Esophagus muscularis mucosa (tissue), 4 donors: ENCODE measurements at regions not wholly inside any gene's neighbourhood (a gene's known extent, or its start where the extent isn't known, plus 50 kb on each side); places are given as distances from the start of the nearest gene placed in this dataset.

Source experiments
- DNase-seq: peaks from one replicate; pipeline ENCODE4 v3.0.0-alpha.2; 2017; ENCODE audit errors: extremely low spot score
- H3K27ac ChIP-seq, 4 donors: fragments of 200-600 bp; sonication (generic); replicated peaks in 1 of 4; 1 replicate in 3 of 4; 2 replicates in 1 of 4; pipeline ENCODE4 v1.5.1; 2016 to 2019; ENCODE audit warnings: mild to moderate bottlenecking in 1 of 4
- H3K27me3 ChIP-seq, 4 donors: fragments of 200-600 bp; sonication (generic); one replicate each; pipeline versions ENCODE4 v1.5.1 to v1.6.0; 2016 to 2019
- H3K36me3 ChIP-seq, 4 donors: fragments of 200-600 bp; sonication (generic); one replicate each; pipeline ENCODE4 v1.5.1; 2016 to 2019
- H3K4me1 ChIP-seq, 4 donors: fragments of 200-600 bp; sonication (generic); one replicate each; pipeline ENCODE4 v1.5.1; 2016 to 2019
- H3K4me3 ChIP-seq, 4 donors: fragments of 200-600 bp; sonication (generic); 1 replicate in 2 of 4; 2 replicates in 2 of 4; pipeline ENCODE4 v1.5.1; 2016 to 2019; ENCODE audit warnings: mild to moderate bottlenecking in 4 of 4, moderate library complexity in 1 of 4
- H3K9me3 ChIP-seq, 4 donors: fragments of 200-600 bp; sonication (generic); 1 replicate in 3 of 4; 2 replicates in 1 of 4; pipeline ENCODE4 v1.5.1; 2016 to 2019
- EP300 ChIP-seq: sonication (generic); formaldehyde crosslinking; IDR thresholded peaks from one replicate; pipeline ENCODE4 v1.6.1; 2017; ENCODE audit warnings: antibody characterized with exemption
- POLR2A ChIP-seq: fragments of 450-650 bp; IDR thresholded peaks from one replicate; pipeline ENCODE4 v1.6.1; 2017; ENCODE audit warnings: antibody characterized with exemption, moderate library complexity, mild to moderate bottlenecking, low read depth
- POLR2AphosphoS5 ChIP-seq, 2 donors: sonication (generic); formaldehyde crosslinking; IDR thresholded peaks; one replicate each; pipeline ENCODE4 v1.6.1; 2017; ENCODE audit warnings: antibody characterized with exemption in 2 of 2
- WGBS: methylation state at CpG from one replicate; pipeline ENCODE4 v1.1.5; 2018; 5-methylcytosine and 5-hydroxymethylcytosine counted together
- intact Hi-C: fragments of 100-400 bp; cut with DNase I; formaldehyde crosslinking; loops from one replicate; pipeline ENCODE4 v1.15.1; 2023
- TF ChIP-seq, protein P1 (sequence below), 3 experiments: fragments of 200-600 bp in 2 of 3; fragments of 450-650 bp in 1 of 3; sonication (generic) in 2 of 3; IDR thresholded peaks; one replicate each; pipeline ENCODE4 v1.5.1; 2017 to 2019; ENCODE audit warnings: antibody characterized with exemption in 3 of 3, mild to moderate bottlenecking in 2 of 3, moderate library complexity in 1 of 3

DNA sequence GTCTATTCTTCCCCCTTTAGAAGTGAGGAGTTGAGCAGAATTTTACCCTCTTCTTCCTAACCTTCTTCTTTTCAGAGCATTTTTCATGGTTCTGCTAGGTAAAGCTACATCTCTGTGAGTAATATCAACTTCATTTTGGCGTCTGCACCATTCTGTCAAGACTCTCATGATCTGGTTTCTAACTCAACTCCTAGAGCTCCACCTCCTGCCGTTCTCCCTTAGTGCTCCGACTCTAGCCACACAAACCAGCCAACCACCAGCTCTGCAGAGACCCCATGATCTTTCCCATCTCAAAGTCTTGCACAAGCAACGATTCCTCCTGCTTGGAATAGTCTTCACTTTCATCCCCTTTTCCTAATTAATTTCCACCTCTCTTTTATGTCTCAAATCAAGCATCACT, 193.9 kb upstream of the TMC3 start:
- H3K27me3 ChIP-seq: no peaks in the 10 kb centered on the region
- H3K36me3 ChIP-seq: no peaks in the 10 kb centered on the region
- 86% methylated on average over 4 of the region's 4 CpGs for WGBS
- H3K27ac ChIP-seq: no peak overlapping the region
- intact Hi-C loops: no loop called here
- TF ChIP-seq, protein P1, sequence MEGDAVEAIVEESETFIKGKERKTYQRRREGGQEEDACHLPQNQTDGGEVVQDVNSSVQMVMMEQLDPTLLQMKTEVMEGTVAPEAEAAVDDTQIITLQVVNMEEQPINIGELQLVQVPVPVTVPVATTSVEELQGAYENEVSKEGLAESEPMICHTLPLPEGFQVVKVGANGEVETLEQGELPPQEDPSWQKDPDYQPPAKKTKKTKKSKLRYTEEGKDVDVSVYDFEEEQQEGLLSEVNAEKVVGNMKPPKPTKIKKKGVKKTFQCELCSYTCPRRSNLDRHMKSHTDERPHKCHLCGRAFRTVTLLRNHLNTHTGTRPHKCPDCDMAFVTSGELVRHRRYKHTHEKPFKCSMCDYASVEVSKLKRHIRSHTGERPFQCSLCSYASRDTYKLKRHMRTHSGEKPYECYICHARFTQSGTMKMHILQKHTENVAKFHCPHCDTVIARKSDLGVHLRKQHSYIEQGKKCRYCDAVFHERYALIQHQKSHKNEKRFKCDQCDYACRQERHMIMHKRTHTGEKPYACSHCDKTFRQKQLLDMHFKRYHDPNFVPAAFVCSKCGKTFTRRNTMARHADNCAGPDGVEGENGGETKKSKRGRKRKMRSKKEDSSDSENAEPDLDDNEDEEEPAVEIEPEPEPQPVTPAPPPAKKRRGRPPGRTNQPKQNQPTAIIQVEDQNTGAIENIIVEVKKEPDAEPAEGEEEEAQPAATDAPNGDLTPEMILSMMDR (IDR thresholded peaks at IDR 0.05): no peak
- TF ChIP-seq POLR2A (no peak), EP300 (no peak), POLR2AphosphoS5 (IDR thresholded peaks at IDR 0.05) (no peak)
- DNase-seq: no peak
- no peaks in the 10 kb centered on the region for H3K9me3 ChIP-seq
- no peak overlapping the region for H3K4me3 ChIP-seq
- H3K4me1 ChIP-seq: no peaks in the 10 kb centered on the region

DNA sequence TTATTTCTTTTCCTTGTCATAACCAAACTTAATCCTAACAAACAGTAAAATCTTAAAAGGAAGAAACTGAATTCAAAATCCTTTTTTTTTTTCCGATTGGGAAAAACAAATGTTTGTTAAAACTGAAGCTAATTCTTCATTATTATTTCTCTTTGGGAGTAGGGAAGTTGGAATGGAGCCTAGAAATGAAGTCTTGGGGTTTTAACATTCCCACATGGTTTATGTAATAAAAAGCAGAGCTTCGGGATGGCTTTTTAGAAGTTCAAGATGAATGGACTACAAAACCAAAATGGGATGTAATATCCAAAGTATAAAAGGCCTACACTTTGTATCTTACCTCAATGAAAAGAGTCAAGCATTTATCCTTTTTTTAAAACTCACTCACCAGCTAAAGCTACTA, 189.0 kb upstream of the TMC3 start:
- no peak for TF ChIP-seq POLR2AphosphoS5 (IDR thresholded peaks at IDR 0.05)
- TF ChIP-seq POLR2A: no peak
- TF ChIP-seq EP300: no peak
- TF ChIP-seq, protein P1 (IDR thresholded peaks at IDR 0.05): no peak
- intact Hi-C loops: no loop called here
- Histone ChIP-seq H3K27ac (no peak overlapping the region), H3K36me3 (no peaks in the 10 kb centered on the region), H3K4me1 (no peaks in the 10 kb centered on the region), H3K27me3 (no peaks in the 10 kb centered on the region), H3K9me3 (peaks cover 0 to 1% (median 0%) of the 10 kb centered on the region in 4 donors), H3K4me3 (no peak overlapping the region)
- no peak for DNase-seq
- WGBS: 22% methylated on average over 2 of the region's 2 CpGs

DNA sequence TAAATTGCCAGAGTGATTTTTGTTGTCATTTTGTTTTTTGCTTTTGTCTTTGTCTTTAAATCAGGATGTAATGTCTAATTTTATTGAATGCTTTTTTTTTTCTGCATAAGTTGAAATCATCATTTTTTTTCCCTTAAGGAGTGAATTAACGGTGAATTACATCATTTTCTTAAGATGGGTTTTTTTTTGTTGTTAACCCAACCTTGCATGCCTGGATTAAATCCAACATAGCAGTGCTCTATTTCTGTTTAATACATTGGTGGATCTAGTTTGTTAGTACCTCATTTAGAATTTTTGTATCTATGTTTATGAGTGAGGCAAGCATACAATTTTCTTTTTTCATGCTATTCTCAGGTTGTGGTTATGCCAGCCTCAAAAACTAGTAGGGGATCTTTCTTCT, 186.4 kb upstream of the TMC3 start:
- WGBS: 67% methylated on average over 1 of the region's 1 CpG
- no peaks in the 10 kb centered on the region for H3K4me1 ChIP-seq
- H3K4me3 ChIP-seq: no peak overlapping the region
- no peak for TF ChIP-seq POLR2AphosphoS5 (IDR thresholded peaks at IDR 0.05)
- TF ChIP-seq POLR2A: no peak
- TF ChIP-seq, protein P1 (IDR thresholded peaks at IDR 0.05): no peak
- TF ChIP-seq EP300: no peak
- H3K27ac ChIP-seq: no peak overlapping the region
- DNase-seq: no peak
- intact Hi-C loops: no loop called here
- peaks cover 0 to 6% (median 0%) of the 10 kb centered on the region in 4 donors for H3K9me3 ChIP-seq
- H3K36me3 ChIP-seq: no peaks in the 10 kb centered on the region
- no peaks in the 10 kb centered on the region for H3K27me3 ChIP-seq

DNA sequence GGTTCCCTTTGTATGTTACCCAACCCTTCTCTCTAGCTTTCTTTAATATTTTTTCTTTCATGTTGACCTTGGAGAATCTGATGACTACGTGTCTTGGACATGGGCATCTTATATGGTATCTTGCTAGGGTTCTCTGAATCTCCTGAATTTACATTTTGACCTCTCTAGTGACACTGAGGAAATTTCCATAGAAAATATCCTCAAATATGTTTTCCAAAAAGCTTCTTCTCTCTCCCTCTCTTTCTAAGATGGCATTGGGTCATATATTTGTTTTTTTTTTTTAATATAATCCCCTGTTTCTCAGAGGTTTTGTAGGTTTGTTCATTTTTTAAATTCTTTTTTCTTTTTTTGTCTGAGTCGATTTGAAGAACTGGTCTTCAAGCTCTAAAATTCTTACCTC, 184.0 kb upstream of the TMC3 start:
- intact Hi-C loops: no loop called here

More for the DNA sequence above, 184.0 kb upstream of the TMC3 start:
- no peaks in the 10 kb centered on the region for H3K27me3 ChIP-seq
- peaks cover 0 to 6% (median 0%) of the 10 kb centered on the region in 4 donors for H3K9me3 ChIP-seq
- TF ChIP-seq, protein P1 (IDR thresholded peaks at IDR 0.05): no peak
- TF ChIP-seq EP300 (no peak), POLR2A (no peak), POLR2AphosphoS5 (IDR thresholded peaks at IDR 0.05) (no peak)
- no peaks in the 10 kb centered on the region for H3K4me1 ChIP-seq
- no peak overlapping the region for H3K27ac ChIP-seq
- H3K4me3 ChIP-seq: no peak overlapping the region
- H3K36me3 ChIP-seq: no peaks in the 10 kb centered on the region
- DNase-seq: no peak
- 100% methylated on average over 2 of the region's 2 CpGs for WGBS
